ENCODE measurements at regions not wholly inside any gene's neighbourhood (a gene's known extent, or its start where the extent isn't known, plus 50 kb on each side); places are given as distances from the start of the nearest gene placed in this dataset.

DNA sequence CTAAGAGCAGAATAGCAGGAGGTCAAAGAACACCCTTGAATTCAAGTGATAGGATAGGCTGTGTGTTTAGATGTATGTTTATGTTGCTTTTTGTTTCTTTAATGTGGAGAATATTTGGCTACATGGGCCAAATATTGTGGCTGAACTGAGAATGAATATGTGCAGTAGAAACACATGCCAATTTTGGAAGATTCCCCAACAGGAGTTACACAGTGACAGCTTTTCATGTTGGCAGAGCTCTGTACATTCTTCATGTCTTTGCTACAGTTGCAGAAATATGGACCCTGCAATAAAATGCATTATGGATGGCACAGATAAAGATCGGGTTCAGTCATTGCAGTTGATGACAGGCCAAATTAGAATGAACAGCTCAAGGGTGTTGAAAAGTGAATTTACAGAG is 82.8 kb upstream of the SLC4A4 start:
- ChIA-PET CTCF (no interaction called here), POLR2A (no interaction called here)
- no peak for FAIRE-seq
- TF ChIP-seq POLR2A (IDR thresholded peaks at IDR 0.05; ENCODE audit: low read depth, low read length) (no peak), POLR2AphosphoS5 (IDR thresholded peaks at IDR 0.05; ENCODE audit: insufficient read depth, low read depth, low read length) (no peak), FOS (IDR thresholded peaks at IDR 0.05; ENCODE audit: borderline replicate concordance, insufficient read depth, low read length) (no peak), MAX (IDR thresholded peaks at IDR 0.05; ENCODE audit: insufficient read depth, insufficient read length) (no peak), JUN (IDR thresholded peaks at IDR 0.05; ENCODE audit: borderline replicate concordance, insufficient read depth, insufficient read length, low read depth) (no peak), GATA2 (IDR thresholded peaks at IDR 0.05; ENCODE audit: insufficient read depth, insufficient read length, low read depth, low read length) (no peak), EZH2 (IDR thresholded peaks at IDR 0.05; ENCODE audit: borderline replicate concordance, low read depth, low read length, severe bottlenecking) (no peak), MYC (IDR thresholded peaks at IDR 0.05; ENCODE audit: low read depth, low read length) (no peak)
- TF ChIP-seq, protein P1, sequence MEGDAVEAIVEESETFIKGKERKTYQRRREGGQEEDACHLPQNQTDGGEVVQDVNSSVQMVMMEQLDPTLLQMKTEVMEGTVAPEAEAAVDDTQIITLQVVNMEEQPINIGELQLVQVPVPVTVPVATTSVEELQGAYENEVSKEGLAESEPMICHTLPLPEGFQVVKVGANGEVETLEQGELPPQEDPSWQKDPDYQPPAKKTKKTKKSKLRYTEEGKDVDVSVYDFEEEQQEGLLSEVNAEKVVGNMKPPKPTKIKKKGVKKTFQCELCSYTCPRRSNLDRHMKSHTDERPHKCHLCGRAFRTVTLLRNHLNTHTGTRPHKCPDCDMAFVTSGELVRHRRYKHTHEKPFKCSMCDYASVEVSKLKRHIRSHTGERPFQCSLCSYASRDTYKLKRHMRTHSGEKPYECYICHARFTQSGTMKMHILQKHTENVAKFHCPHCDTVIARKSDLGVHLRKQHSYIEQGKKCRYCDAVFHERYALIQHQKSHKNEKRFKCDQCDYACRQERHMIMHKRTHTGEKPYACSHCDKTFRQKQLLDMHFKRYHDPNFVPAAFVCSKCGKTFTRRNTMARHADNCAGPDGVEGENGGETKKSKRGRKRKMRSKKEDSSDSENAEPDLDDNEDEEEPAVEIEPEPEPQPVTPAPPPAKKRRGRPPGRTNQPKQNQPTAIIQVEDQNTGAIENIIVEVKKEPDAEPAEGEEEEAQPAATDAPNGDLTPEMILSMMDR (IDR thresholded peaks at IDR 0.05; ENCODE audit: extremely low read depth in 1 of 2, insufficient read depth in 1 of 2, low read depth in 1 of 2, low read length in 2 of 2), result no peak
- intact Hi-C loops (cut with micrococcal nuclease) (no loop called here), dilution Hi-C loops (cut with MboI; ENCODE audit: extremely low pct_ligation_motif_present, low sequenced_read_pairs) (no loop called here)
- Histone ChIP-seq H3K9me3 (replicated peaks; ENCODE audit: control insufficient read depth, insufficient read depth, low read length) (no peaks in the 10 kb centered on the region), H3K4me2 (ENCODE audit: insufficient read depth, low read length) (no peak overlapping the region), H3K79me2 (ENCODE audit: control insufficient read depth, insufficient read depth, low read length) (no peaks in the 10 kb centered on the region), H3K9ac (replicated peaks; ENCODE audit: extremely low read depth, insufficient read depth, low read length) (no peak overlapping the region), H3K27ac (ENCODE audit: insufficient read depth, low read depth, low read length) (no peak overlapping the region), H3K4me1 (ENCODE audit: control insufficient read depth, extremely low read depth, insufficient read depth, low read length) (no peaks in the 10 kb centered on the region), H4K20me1 (replicated peaks; ENCODE audit: control insufficient read depth, extremely low read depth, insufficient read depth, low read length) (no peaks in the 10 kb centered on the region), H3K4me3 (replicated peaks in 1 of 3; ENCODE audit: insufficient read depth in 1 of 3, low read depth in 1 of 3, low read length in 3 of 3) (no peak overlapping the region), H3K27me3 (ENCODE audit: control insufficient read depth in 2 of 2, insufficient read depth in 2 of 2, low read length in 2 of 2) (no peaks in the 10 kb centered on the region), H3K9me1 (replicated peaks; ENCODE audit: control insufficient read depth, extremely low read depth, insufficient read depth, low read length) (no peaks in the 10 kb centered on the region), H2AFZ (ENCODE audit: low read depth, low read length) (no peak overlapping the region), H3K36me3 (ENCODE audit: control insufficient read depth in 2 of 2, extremely low read depth in 1 of 2, insufficient read depth in 2 of 2, low read length in 2 of 2) (no peaks in the 10 kb centered on the region)
- no peak for DNase-seq (ENCODE audit: low read depth, low spot score)
- BruUV-seq (replicated peaks), result no TSS peak

Measured in endothelial cell of umbilical vein (primary cell).